Right lobe of liver (tissue), 4 donors: ENCODE measurements at regions not wholly inside any gene's neighbourhood (a gene's known extent, or its start where the extent isn't known, plus 50 kb on each side); places are given as distances from the start of the nearest gene placed in this dataset.

ENCODE experiments used
- CTCF ChIP-seq, 4 donors: fragments of 200-600 bp in 3 of 4; fragments of 450-650 bp in 1 of 4; IDR thresholded peaks; one replicate each; pipeline versions ENCODE4 v1.5.1 to v1.8.0; 2016 to 2022; ENCODE audit warnings: antibody characterized with exemption in 4 of 4, mild to moderate bottlenecking in 2 of 4
- POLR2A ChIP-seq: fragments of 450-650 bp; IDR thresholded peaks from one replicate; pipeline ENCODE4 v1.6.1; 2017; ENCODE audit warnings: antibody characterized with exemption, mild to moderate bottlenecking
- donor health status: DM: no; HTN: no; CAD: no.
- donor health status: DM: no; HTN: no; CAD: no.
- donor health status: DM: no; HTN: yes; CAD: no.

DNA sequence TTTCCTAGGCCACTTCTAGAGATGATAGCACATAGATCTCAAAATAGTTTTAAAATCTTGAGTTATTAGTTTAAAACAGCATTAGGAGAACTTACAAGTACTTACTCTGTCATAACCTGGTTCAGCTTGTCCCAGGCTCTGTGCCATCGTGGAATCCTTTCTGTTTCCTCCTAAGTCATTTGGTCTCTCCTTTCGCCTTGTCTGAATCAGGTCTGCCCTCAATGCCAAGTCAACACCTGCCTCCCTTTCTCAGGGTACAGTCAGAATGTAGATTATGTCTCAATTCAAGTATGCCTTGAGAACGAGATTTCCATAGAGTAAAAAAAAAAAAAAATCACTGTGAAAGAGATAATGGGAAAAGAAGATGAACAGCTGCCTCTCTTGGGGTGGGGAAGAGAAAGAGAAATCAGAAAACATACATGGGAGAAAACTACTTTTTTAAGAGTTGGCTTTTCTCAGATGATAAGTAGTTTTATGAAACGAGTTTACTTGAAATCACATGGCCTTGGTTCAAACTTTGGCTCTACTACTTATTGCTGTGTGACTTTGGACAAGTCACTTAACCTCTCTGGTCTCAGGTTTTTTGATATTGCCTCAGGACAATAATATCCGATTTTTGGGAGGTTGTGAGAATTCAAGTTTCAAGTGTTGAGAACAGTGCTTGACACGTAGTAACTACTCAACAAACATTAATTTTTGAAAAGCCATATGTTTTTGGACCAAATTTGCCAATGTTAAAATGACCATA lies 219.8 kb downstream of the SQOR start:
- TF ChIP-seq CTCF (IDR thresholded peaks at IDR 0.05) (no peak), POLR2A (no peak)
